Endothelial cell of umbilical vein (primary cell): ENCODE measurements at regions not wholly inside any gene's neighbourhood (a gene's known extent, or its start where the extent isn't known, plus 50 kb on each side); places are given as distances from the start of the nearest gene placed in this dataset.

Source experiments
- BruUV-seq: library from RNA; stranded (reverse); fragments of 400-500 nt; replicated peaks from 2 replicates; lab custom pipeline; 2021; lab: Mats Ljungman, UMichigan
- CTCF ChIA-PET: fragments of 300-600, 350-600 bp; sonication (Branson Sonifier 250); formaldehyde crosslinking; loops from one replicate; lab custom pipeline; 2021; ENCODE audit warnings: antibody characterized with exemption, inconsistent platforms; lab: Charles Lee
- POLR2A ChIA-PET: fragments of 300-600, 350-600 bp; sonication (Branson Sonifier 250); formaldehyde crosslinking; loops from one replicate; lab custom pipeline; 2021; ENCODE audit warnings: antibody characterized with exemption, inconsistent platforms; lab: Charles Lee
- DNase-seq: peaks from one replicate; pipeline ENCODE4 v3.0.0-alpha.2; 2011; ENCODE audit warnings: low read depth, low spot score
- FAIRE-seq: peaks from 2 replicates; lab custom pipeline; 2011; peaks lifted over from hg19 to GRCh38; lab: Jason Lieb, UNC
- H2AFZ ChIP-seq: 2 replicates; pipeline ENCODE4 v1.6.0; 2012; ENCODE audit warnings: low read depth, low read length, control low read depth, inconsistent platforms
- H3K27ac ChIP-seq: 2 replicates; pipeline ENCODE4 v1.5.1; 2011; ENCODE audit warnings: low read depth, mild to moderate bottlenecking, control low read depth, low read length, moderate library complexity; ENCODE audit not compliant: insufficient read depth
- H3K27me3 ChIP-seq, 2 experiments: 2 replicates each; pipeline versions ENCODE4 v1.6.0 to v1.6.1; 2011; ENCODE audit warnings: low read length in 2 of 2, mixed read lengths in 1 of 2; ENCODE audit not compliant: control insufficient read depth in 2 of 2, insufficient read depth in 2 of 2
- H3K36me3 ChIP-seq, 2 experiments: 2 replicates in 1 of 2; 3 replicates in 1 of 2; pipeline ENCODE4 v1.5.1; 2011; ENCODE audit warnings: low read length in 2 of 2, mild to moderate bottlenecking in 1 of 2, moderate library complexity in 1 of 2; ENCODE audit not compliant: control insufficient read depth in 2 of 2, insufficient read depth in 2 of 2; ENCODE audit errors: extremely low read depth in 1 of 2
- H3K4me1 ChIP-seq: 3 replicates; pipeline ENCODE4 v1.5.1; 2011; ENCODE audit warnings: mild to moderate bottlenecking, low read length; ENCODE audit not compliant: control insufficient read depth, insufficient read depth; ENCODE audit errors: extremely low read depth
- H3K4me2 ChIP-seq: 2 replicates; pipeline ENCODE4 v1.6.1; 2011; ENCODE audit warnings: low read length, control low read depth, mixed read lengths; ENCODE audit not compliant: insufficient read depth
- H3K4me3 ChIP-seq, 3 experiments: fragments of 200-600 bp in 1 of 3; sonication (generic), shearing (Covaris generic) in 1 of 3; replicated peaks in 1 of 3; 2 replicates each; pipeline ENCODE4 v1.5.1; 2011 to 2016; ENCODE audit warnings: control low read depth in 3 of 3, low read length in 3 of 3, mild to moderate bottlenecking in 2 of 3, inconsistent platforms in 1 of 3, low read depth in 1 of 3, moderate library complexity in 1 of 3; ENCODE audit not compliant: insufficient read depth in 1 of 3
- H3K79me2 ChIP-seq: 2 replicates; pipeline ENCODE4 v1.6.0; 2012; ENCODE audit warnings: low read length, inconsistent platforms; ENCODE audit not compliant: control insufficient read depth, insufficient read depth
- H3K9ac ChIP-seq: replicated peaks from 2 replicates; pipeline ENCODE3; 2011; ENCODE audit warnings: low read length, control low read depth; ENCODE audit not compliant: insufficient read depth; ENCODE audit errors: extremely low read depth
- H3K9me1 ChIP-seq: replicated peaks from 3 replicates; pipeline ENCODE4 v1.6.0; 2011; ENCODE audit warnings: mild to moderate bottlenecking, low read length; ENCODE audit not compliant: control insufficient read depth, insufficient read depth; ENCODE audit errors: extremely low read depth
- H3K9me3 ChIP-seq: replicated peaks from 2 replicates; pipeline ENCODE4 v1.5.1; 2012; ENCODE audit warnings: low read length, inconsistent platforms; ENCODE audit not compliant: control insufficient read depth, insufficient read depth
- H4K20me1 ChIP-seq: replicated peaks from 2 replicates; pipeline ENCODE3; 2011; ENCODE audit warnings: mild to moderate bottlenecking, low read length; ENCODE audit not compliant: control insufficient read depth, insufficient read depth; ENCODE audit errors: extremely low read depth
- EZH2 ChIP-seq: IDR thresholded peaks from 2 replicates; pipeline ENCODE4 v1.6.1; 2012; ENCODE audit warnings: borderline replicate concordance, low read depth, mild to moderate bottlenecking, moderate library complexity, low read length, inconsistent platforms; ENCODE audit not compliant: severe bottlenecking
- FOS ChIP-seq: IDR thresholded peaks from 2 replicates; pipeline ENCODE4 v1.6.1; 2011; ENCODE audit warnings: mild to moderate bottlenecking, low read length, moderate library complexity, borderline replicate concordance; ENCODE audit not compliant: insufficient read depth
- GATA2 ChIP-seq: IDR thresholded peaks from 2 replicates; pipeline ENCODE4 v1.7.0; 2011; ENCODE audit warnings: low read depth, mild to moderate bottlenecking, moderate library complexity, mixed read lengths, low read length; ENCODE audit not compliant: insufficient read length, insufficient read depth
- JUN ChIP-seq: IDR thresholded peaks from 2 replicates; pipeline ENCODE4 v1.6.1; 2011; ENCODE audit warnings: borderline replicate concordance, low read depth; ENCODE audit not compliant: insufficient read length, insufficient read depth
- MYC ChIP-seq: IDR thresholded peaks from one replicate; pipeline ENCODE4 v1.6.1; 2011; ENCODE audit warnings: mild to moderate bottlenecking, low read depth, low read length
- POLR2A ChIP-seq: IDR thresholded peaks from 2 replicates; pipeline ENCODE4 v1.6.1; 2012; ENCODE audit warnings: low read depth, mild to moderate bottlenecking, control low read depth, low read length
- POLR2AphosphoS5 ChIP-seq: IDR thresholded peaks from 2 replicates; pipeline ENCODE4 v1.6.1; 2012; ENCODE audit warnings: low read depth, mild to moderate bottlenecking, control low read depth, low read length, moderate library complexity; ENCODE audit not compliant: insufficient read depth
- dilution Hi-C: fragments of 300-500 bp; cut with MboI; formaldehyde crosslinking; loops from one replicate; pipeline ENCODE4 v1.15.0; 2019; ENCODE audit warnings: low sequenced_read_pairs; ENCODE audit not compliant: extremely low pct_ligation_motif_present
- intact Hi-C: fragments of 100-400 bp; cut with micrococcal nuclease; formaldehyde crosslinking; loops from one replicate; pipeline ENCODE4 v1.10.0; 2022
- TF ChIP-seq, protein P1 (sequence below), 2 donors: IDR thresholded peaks; 1 replicate in 1 of 2; 2 replicates in 1 of 2; pipeline ENCODE4 v1.5.1; 2011; ENCODE audit warnings: low read length in 2 of 2, mild to moderate bottlenecking in 2 of 2, moderate library complexity in 2 of 2, control low read depth in 1 of 2, inconsistent platforms in 1 of 2, low read depth in 1 of 2; ENCODE audit not compliant: insufficient read depth in 1 of 2; ENCODE audit errors: extremely low read depth in 1 of 2
- TF ChIP-seq, protein P2 (sequence below): IDR thresholded peaks from 2 replicates; pipeline ENCODE4 v1.6.1; 2011; ENCODE audit not compliant: insufficient read depth, insufficient read length

DNA sequence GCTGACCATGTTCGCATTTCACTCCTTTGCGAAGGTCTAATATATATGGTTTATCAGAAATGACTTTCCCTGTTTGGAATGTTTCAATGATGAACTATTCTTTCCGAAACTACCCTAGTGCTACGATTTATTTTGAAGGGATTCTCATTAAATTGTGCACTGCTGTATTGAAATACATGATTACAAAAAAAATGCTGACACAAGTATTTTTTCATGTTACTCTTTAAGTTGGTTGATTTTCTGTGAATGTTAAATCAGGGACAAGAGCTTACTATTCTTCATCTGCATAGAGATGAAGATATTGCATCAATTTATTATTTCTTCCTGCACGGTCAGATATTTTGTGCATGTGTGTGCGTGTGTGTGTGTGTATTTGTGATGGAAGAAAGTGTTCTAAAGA, 731.5 kb upstream of the AGA start:
- no peak overlapping the region for H2AFZ ChIP-seq
- TF ChIP-seq, protein P1, sequence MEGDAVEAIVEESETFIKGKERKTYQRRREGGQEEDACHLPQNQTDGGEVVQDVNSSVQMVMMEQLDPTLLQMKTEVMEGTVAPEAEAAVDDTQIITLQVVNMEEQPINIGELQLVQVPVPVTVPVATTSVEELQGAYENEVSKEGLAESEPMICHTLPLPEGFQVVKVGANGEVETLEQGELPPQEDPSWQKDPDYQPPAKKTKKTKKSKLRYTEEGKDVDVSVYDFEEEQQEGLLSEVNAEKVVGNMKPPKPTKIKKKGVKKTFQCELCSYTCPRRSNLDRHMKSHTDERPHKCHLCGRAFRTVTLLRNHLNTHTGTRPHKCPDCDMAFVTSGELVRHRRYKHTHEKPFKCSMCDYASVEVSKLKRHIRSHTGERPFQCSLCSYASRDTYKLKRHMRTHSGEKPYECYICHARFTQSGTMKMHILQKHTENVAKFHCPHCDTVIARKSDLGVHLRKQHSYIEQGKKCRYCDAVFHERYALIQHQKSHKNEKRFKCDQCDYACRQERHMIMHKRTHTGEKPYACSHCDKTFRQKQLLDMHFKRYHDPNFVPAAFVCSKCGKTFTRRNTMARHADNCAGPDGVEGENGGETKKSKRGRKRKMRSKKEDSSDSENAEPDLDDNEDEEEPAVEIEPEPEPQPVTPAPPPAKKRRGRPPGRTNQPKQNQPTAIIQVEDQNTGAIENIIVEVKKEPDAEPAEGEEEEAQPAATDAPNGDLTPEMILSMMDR (IDR thresholded peaks at IDR 0.05; ENCODE audit: extremely low read depth in 1 of 2, insufficient read depth in 1 of 2, low read depth in 1 of 2, low read length in 2 of 2), result no peak
- TF ChIP-seq GATA2 (no peak), EZH2 (no peak), JUN (no peak), FOS (no peak), POLR2AphosphoS5 (no peak), MYC (no peak), POLR2A (no peak)
- TF ChIP-seq, protein P2, sequence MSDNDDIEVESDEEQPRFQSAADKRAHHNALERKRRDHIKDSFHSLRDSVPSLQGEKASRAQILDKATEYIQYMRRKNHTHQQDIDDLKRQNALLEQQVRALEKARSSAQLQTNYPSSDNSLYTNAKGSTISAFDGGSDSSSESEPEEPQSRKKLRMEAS, result no peak
- DNase-seq (no peak), FAIRE-seq (no peak)
- no peaks in the 10 kb centered on the region for H3K27me3 ChIP-seq
- BruUV-seq, result no TSS peak
- POLR2A ChIA-PET, result no interaction called here
- H3K9me3 ChIP-seq, result no peaks in the 10 kb centered on the region
- H3K4me2 ChIP-seq, result no peak overlapping the region
- no peak overlapping the region for H3K9ac ChIP-seq
- H3K9me1 ChIP-seq, result no peaks in the 10 kb centered on the region
- H3K4me3 ChIP-seq, result no peak overlapping the region
- no peaks in the 10 kb centered on the region for H4K20me1 ChIP-seq
- no peak overlapping the region for H3K27ac ChIP-seq
- CTCF ChIA-PET, result no interaction called here
- H3K79me2 ChIP-seq, result no peaks in the 10 kb centered on the region
- no peaks in the 10 kb centered on the region for H3K4me1 ChIP-seq
- no peaks in the 10 kb centered on the region for H3K36me3 ChIP-seq
- intact Hi-C loops (no loop called here), dilution Hi-C loops (no loop called here)
